ENCODE measurements at regions not wholly inside any gene's neighbourhood (a gene's known extent, or its start where the extent isn't known, plus 50 kb on each side); places are given as distances from the start of the nearest gene placed in this dataset.

DNA sequence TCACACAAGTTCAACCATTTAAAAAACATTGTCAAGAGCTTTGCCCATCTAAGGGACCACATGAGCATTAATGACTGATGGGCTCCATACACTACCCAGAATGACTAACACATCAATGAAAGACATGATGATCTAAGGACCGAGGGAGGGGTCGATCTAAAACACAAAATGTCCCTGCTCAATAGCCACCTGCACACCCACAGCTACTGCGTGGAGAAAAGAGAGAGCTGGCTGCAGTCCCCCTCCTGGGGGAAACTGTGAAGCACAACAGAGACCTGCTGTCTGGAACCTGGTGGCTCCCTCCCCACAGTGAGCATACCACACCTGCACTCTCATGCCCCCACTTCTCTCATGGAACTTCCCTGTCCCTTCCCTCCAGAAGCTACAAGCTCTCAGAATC lies 130.1 kb upstream of the ERG start:
- Histone ChIP-seq H3K4me2 (ENCODE audit: insufficient read depth, low read length) (no peak overlapping the region), H3K9me1 (replicated peaks; ENCODE audit: control insufficient read depth, extremely low read depth, insufficient read depth, low read length) (no peaks in the 10 kb centered on the region), H3K79me2 (ENCODE audit: control insufficient read depth, insufficient read depth, low read length) (no peaks in the 10 kb centered on the region), H3K27ac (ENCODE audit: insufficient read depth, low read depth, low read length) (no peak overlapping the region), H3K36me3 (ENCODE audit: control insufficient read depth in 2 of 2, extremely low read depth in 1 of 2, insufficient read depth in 2 of 2, low read length in 2 of 2) (no peaks in the 10 kb centered on the region), H4K20me1 (replicated peaks; ENCODE audit: control insufficient read depth, extremely low read depth, insufficient read depth, low read length) (no peaks in the 10 kb centered on the region), H3K4me1 (ENCODE audit: control insufficient read depth, extremely low read depth, insufficient read depth, low read length) (no peaks in the 10 kb centered on the region), H2AFZ (ENCODE audit: low read depth, low read length) (no peak overlapping the region), H3K4me3 (replicated peaks in 1 of 3; ENCODE audit: insufficient read depth in 1 of 3, low read depth in 1 of 3, low read length in 3 of 3) (no peak overlapping the region), H3K9ac (replicated peaks; ENCODE audit: extremely low read depth, insufficient read depth, low read length) (no peak overlapping the region), H3K27me3 (ENCODE audit: control insufficient read depth in 2 of 2, insufficient read depth in 2 of 2, low read length in 2 of 2) (peaks cover 5 to 11% of the 10 kb centered on the region in 2 experiments), H3K9me3 (replicated peaks; ENCODE audit: control insufficient read depth, insufficient read depth, low read length) (no peaks in the 10 kb centered on the region)
- CTCF ChIA-PET: no interaction called here
- TF ChIP-seq FOS (IDR thresholded peaks at IDR 0.05; ENCODE audit: borderline replicate concordance, insufficient read depth, low read length) (no peak), JUN (IDR thresholded peaks at IDR 0.05; ENCODE audit: borderline replicate concordance, insufficient read depth, insufficient read length, low read depth) (no peak), MYC (IDR thresholded peaks at IDR 0.05; ENCODE audit: low read depth, low read length) (no peak), POLR2A (IDR thresholded peaks at IDR 0.05; ENCODE audit: low read depth, low read length) (no peak), GATA2 (IDR thresholded peaks at IDR 0.05; ENCODE audit: insufficient read depth, insufficient read length, low read depth, low read length) (no peak), POLR2AphosphoS5 (IDR thresholded peaks at IDR 0.05; ENCODE audit: insufficient read depth, low read depth, low read length) (no peak), MAX (IDR thresholded peaks at IDR 0.05; ENCODE audit: insufficient read depth, insufficient read length) (no peak), EZH2 (IDR thresholded peaks at IDR 0.05; ENCODE audit: borderline replicate concordance, low read depth, low read length, severe bottlenecking) (no peak)
- TF ChIP-seq, protein P1, sequence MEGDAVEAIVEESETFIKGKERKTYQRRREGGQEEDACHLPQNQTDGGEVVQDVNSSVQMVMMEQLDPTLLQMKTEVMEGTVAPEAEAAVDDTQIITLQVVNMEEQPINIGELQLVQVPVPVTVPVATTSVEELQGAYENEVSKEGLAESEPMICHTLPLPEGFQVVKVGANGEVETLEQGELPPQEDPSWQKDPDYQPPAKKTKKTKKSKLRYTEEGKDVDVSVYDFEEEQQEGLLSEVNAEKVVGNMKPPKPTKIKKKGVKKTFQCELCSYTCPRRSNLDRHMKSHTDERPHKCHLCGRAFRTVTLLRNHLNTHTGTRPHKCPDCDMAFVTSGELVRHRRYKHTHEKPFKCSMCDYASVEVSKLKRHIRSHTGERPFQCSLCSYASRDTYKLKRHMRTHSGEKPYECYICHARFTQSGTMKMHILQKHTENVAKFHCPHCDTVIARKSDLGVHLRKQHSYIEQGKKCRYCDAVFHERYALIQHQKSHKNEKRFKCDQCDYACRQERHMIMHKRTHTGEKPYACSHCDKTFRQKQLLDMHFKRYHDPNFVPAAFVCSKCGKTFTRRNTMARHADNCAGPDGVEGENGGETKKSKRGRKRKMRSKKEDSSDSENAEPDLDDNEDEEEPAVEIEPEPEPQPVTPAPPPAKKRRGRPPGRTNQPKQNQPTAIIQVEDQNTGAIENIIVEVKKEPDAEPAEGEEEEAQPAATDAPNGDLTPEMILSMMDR (IDR thresholded peaks at IDR 0.05; ENCODE audit: extremely low read depth in 1 of 2, insufficient read depth in 1 of 2, low read depth in 1 of 2, low read length in 2 of 2): no peak
- POLR2A ChIA-PET: no interaction called here
- FAIRE-seq (no peak), DNase-seq (ENCODE audit: low read depth, low spot score) (no peak)
- no TSS peak for BruUV-seq (replicated peaks)
- intact Hi-C loops (cut with micrococcal nuclease) (no loop called here), dilution Hi-C loops (cut with MboI; ENCODE audit: extremely low pct_ligation_motif_present, low sequenced_read_pairs) (no loop called here)

Data from endothelial cell of umbilical vein (primary cell).